ENCODE measurements at regions not wholly inside any gene's neighbourhood (a gene's known extent, or its start where the extent isn't known, plus 50 kb on each side); places are given as distances from the start of the nearest gene placed in this dataset.
"Not testable (repeated sequence)": the region's sequence is repeated elsewhere in the genome, so short reads cannot be mapped to it uniquely, and the experiment has no call there.

DNA sequence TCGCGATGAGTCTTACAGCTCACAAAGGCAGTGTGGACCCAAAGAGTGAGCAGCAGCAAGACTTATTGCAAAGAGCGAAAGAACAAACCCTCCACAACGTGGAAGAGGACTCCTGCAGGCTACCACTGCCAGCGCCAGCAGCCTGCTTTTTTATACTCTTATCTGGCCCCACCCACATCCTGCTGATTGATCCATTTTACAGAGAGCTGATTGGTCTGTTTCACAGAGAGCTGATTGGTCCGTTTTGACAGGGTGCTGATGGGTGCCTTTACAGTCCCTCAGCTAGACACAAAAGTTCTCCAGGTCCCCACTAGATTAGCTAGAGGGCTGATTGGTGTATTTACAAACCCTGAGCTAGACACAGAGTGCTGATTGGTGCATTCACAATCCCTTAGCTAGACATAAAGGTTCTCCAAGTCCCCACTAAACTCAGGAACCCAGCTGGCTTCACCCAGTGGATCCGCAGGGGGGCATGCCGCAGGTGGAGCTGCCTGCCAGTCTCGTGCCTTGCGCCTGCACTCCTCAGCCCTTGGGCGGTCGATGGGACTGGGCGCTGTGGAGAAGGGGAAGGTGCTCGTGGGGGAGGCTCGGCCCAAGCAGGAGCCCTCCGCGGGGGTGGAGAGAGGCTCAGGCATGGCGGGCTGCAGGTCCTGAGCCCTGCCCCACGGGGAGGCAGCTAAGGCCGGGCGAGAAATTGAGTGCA, 75.7 kb downstream of the QDPR start:
- DNase-seq = not testable (repeated sequence)

- DNase-seq = no peak
Measured at GRCh38 chr4:17433827-17434226, 78.1 kb downstream of the QDPR start.

- no peak for DNase-seq
Measured at GRCh38 chr4:17427991-17428390, 83.9 kb downstream of the QDPR start.

- no peak for DNase-seq
Measured at GRCh38 chr4:17426222-17426621, 85.7 kb downstream of the QDPR start.

DNA sequence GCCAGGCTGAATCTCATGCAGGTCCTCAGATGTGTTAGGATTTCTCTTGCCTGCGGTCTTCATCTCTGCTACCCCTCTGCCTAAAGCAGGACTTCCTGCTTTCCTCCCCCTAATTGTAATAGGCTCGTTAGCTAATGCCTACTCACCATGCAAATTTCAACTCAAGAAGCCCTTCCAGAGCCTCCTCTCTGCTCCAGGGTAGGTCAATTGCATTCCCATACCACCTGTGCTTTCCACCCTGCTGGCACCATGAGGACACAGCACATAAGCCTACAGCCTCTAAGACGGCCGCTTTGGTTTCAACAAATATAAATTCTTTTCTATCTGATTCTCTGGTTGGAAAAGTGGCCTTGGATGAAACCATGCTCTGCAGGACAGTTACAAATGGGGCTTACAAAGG, 93.9 kb downstream of the QDPR start:
- DNase-seq = no peak

DNA sequence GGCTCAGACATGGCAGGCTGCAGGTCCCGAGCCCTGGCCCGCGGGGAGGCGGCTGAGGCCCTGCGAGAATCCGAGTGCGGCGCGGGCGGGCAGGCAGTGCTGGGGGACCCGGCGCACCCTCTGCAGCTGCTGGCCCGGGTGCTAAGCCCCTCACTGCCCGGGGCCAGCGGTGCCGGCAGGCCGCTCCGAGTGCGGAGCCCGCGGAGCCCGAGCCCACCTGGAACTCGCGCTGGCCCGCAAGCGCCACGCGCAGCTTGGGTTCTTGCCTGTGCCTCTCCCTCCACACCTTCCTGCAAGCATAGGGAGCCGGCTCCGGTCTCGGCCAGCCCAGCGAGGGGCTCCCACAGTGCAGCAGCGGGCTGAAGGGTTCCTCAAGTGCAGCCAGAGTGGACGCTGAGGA, 97.5 kb downstream of the QDPR start:
- no peak for DNase-seq

DNA sequence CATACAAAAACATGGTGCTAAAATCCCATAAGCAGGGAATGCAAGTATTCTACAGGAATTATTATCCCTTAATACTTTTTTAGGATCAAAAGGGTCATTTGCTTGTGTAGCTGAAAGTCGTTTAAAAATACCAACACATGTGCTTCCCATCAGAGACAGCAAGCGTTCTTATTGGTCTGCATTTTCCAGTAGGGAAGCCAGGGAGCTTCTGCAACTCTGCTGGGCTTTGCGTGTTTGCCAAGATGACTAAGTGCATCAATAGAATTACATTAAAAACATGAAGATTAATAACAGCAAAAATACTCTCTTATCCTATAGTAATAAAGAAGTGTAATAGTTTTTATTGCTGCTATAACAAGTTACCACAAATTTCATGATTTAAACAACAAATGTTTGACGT, 111.2 kb downstream of the QDPR start:
- no peak for DNase-seq

DNA sequence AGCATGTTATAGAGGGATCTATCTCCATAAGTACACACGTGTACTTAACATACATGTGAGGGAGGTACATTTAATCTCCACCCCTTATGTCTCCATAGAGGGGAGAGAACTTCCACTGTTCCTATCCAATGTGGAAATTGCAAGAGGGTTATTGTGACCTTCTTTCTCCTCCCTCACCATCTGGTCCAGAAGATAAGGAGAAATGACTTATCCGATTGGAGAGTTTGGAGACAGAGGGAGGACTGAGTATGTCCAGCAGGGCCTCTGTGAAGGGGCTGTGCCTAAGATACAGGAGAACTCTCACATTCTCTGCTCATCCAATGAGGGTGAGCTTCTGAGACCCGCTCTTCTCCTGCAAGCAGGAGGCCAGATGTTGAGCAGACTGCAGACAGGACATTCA, 113.1 kb downstream of the QDPR start:
- no peak for DNase-seq

DNA sequence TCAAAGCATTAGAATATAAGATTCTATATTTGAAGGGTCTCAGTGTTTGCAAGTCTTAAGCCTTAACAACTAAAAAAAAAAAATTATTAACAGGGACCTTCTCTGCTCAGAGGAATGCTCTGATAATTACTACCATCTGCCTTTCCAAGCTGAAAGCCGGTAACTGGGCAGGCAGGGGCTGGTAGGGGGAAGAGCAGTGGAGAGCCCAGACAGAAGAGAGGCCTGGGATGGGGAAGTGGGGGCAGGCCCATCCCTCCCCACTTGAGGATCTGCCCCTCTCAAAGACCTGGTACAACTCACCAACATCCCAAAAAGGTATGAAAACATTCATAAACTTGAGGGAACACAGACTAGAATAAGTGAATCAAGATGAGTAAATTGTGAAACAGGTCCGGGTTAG, 113.9 kb downstream of the QDPR start:
- no peak for DNase-seq

- DNase-seq = no peak
Measured at GRCh38 chr4:17397611-17398010, 114.3 kb downstream of the QDPR start.

DNA sequence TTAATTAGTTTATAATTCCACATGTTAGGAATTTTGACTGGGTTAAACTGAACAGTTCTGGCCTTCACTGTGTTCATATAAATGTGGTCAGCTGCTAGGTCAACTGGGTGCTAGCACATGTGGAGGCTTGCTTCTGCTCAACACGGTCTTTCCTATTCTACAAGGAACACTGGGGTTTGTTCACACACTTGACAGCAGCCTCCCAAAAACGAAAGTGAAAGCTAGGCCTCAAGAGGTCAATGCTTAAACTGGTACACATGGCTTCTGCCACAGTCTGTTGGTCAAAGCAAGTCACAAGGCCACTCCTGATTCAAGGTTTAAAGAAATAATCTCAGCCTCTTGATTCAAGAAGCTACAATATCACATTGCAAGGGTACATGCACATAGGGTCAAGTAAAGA, 126.5 kb downstream of the QDPR start:
- DNase-seq = no peak

- no peak for DNase-seq
Measured at GRCh38 chr4:17380347-17380746, 131.5 kb downstream of the QDPR start.

GRCh38 chr4:17376205-17376604, 135.7 kb downstream of the QDPR start:
- no peak for DNase-seq

- no peak for DNase-seq
Measured at GRCh38 chr4:17373666-17374065, 138.2 kb downstream of the QDPR start.

GRCh38 chr4:17370818-17371217, 141.1 kb downstream of the QDPR start:
- no peak for DNase-seq

- DNase-seq = no peak
Measured at GRCh38 chr4:17368408-17368807, 143.5 kb downstream of the QDPR start.

DNA sequence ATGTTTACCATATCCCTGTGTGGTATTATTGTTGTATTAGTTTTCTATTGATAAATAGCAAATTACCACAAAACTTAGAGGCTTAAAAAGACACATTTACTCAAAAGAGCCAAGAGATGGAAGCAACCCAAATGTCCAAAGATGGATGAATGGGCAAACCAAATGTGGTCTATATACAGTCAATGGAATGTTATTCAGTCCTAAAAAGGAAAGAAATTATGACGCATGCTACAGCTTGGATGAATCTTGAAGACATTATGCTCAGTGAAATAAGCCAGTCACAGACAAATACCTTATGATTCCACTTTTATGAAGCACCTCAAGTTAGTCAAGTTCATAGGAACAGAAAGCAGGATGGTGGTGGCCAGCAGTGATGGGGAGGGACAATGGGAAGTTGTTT, 144.7 kb downstream of the QDPR start:
- DNase-seq = no peak

DNA sequence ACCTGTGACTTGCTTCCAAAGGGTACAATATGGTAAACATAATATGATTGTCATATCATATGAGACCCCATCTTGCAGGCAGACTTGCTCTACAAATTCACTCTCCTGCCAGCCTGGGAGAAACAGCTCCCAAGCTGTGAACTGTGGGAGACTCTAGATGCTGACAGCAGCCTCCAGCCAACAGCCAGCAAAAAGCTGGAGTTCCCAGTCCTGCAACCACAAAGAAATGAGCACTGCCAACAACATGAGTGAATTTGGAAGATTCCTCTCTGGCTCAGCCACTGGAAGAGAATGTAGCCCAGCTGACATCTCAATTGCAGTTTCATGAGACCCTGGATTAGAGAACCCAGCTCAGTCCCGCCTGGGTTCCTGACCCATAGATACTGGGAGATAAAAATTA, 145.4 kb downstream of the QDPR start:
- DNase-seq = no peak

DNA sequence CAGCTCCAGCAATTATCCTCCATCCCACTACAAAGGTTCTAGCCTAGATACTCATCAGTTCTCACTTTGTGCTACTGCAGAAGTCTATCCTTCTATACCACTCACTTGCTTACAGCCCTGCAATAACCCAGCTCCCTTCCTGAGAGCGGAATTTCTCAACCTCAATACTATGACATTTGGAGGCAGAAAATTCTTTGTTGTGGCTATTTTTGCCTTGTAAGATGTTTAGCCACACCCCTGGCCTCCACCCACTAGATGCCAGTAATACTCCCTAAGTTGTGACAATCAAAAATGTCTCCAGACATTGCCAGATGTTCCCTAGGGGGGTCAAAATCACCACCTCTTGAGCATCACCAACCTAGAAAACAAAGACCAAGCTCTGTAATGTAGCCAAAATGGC, 149.5 kb downstream of the QDPR start:
- no peak for DNase-seq

DNA sequence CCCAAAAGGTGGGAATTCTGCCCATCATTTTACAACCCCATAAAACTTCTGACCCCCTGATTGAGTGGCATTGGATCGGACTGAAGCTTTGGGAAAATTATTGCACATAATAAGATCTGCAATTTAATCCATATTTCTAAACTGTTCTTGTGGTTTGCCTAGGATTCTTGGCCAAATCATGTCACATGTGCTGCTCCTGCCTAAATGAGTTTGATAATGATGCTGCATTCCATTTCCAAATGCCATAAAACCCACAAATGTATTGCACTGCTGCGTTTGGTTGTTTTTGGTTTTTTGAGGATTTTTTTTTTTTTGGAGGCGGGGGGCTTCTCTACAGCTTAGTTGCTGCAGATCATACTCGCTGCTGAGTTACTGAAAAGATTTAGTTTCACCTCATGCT, 153.6 kb downstream of the QDPR start:
- DNase-seq = no peak

DNA sequence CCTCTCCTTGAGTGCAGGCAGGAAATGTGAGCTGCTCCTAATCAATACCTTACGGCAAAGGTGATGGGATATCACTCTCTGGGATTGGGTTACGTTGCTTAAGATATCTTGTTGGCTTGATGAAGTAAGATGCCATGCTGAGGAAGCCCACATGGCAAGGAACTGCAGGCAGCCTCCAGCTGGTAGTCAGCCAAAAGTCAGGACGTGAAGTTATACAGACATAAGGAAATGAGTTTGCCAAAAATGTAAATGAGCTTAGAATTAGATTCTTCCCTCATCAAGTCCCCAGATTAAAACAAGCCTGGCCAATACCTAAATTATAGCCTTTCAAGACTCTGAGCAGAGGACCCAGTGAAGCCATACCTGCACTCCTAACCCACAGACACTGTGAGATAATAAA, 155.0 kb downstream of the QDPR start:
- no peak for DNase-seq

DNA sequence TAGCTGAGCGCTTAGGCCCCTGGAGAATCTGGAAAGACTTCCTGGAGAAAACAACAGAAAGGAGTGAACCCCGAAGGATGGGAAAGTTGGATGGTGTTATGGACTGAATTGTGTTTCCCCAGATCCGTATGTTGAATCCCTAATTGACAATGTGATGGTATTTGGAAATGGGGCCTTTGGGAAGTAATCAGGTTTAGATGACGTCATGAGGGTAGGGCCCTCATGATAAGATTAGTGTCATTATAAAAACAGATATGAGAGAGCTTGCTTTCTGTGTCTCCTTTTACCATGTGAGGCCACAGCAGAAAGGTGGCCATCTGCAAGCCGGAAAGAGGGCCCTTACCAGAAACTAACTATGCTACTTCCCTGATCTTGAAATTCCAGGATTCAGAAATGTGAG, 159.5 kb downstream of the QDPR start:
- DNase-seq = no peak

- no peak for DNase-seq
Measured at GRCh38 chr4:17347445-17347844, 164.4 kb downstream of the QDPR start.

- DNase-seq = no peak
Measured at GRCh38 chr4:17339376-17339775, 172.5 kb downstream of the QDPR start.

DNA sequence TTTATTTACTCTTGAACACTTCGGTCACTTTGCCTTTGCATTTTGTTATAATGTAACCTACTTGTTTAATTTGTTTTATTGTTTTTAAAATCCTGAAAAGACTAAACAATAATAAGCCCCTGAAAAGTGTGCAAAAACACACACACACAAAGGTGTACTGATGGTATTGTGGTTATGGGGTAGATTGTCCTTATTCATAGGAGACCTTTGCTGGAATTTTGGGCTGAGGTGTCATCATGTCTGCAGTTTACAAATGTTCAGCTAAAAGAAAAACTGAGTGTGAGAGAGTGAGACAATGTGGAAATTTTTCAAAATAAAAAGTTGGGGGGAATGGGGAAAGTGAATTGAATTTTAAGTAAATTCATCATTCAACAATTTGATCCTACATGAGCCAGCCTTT, 174.9 kb downstream of the QDPR start:
- no peak for DNase-seq

- DNase-seq = no peak
Measured at GRCh38 chr4:17336524-17336961, 175.3 kb downstream of the QDPR start.

Data from NCI-H524 treated with DMSO at 0.1 percent for 48 hours (cell line).